H1 (cell line): ENCODE measurements at regions not wholly inside any gene's neighbourhood (a gene's known extent, or its start where the extent isn't known, plus 50 kb on each side); places are given as distances from the start of the nearest gene placed in this dataset.

Experiments
- CTCF ChIA-PET: fragments of 300-600 bp; sonication (Branson Sonifier 250); formaldehyde crosslinking; loops from one replicate; lab custom pipeline; 2021; ENCODE audit not compliant: partially characterized antibody; lab: Charles Lee
- POLR2A ChIA-PET: fragments of 300-600 bp; sonication (Branson Sonifier 250); formaldehyde crosslinking; loops from one replicate; lab custom pipeline; 2021; ENCODE audit warnings: inconsistent platforms; ENCODE audit not compliant: partially characterized antibody; lab: Charles Lee
- DNase-seq, 2 experiments: peaks; one replicate each; pipeline versions ENCODE4 v3.0.0 to v3.0.0-alpha.2; 2010 to 2022; ENCODE audit warnings: low spot score in 2 of 2, low read depth in 1 of 2, mixed read lengths in 1 of 2
- FAIRE-seq: peaks from 2 replicates; lab custom pipeline; 2011; peaks lifted over from hg19 to GRCh38; lab: Jason Lieb, UNC
- H2AFZ ChIP-seq: 2 replicates; pipeline ENCODE4 v1.8.1; 2012; ENCODE audit warnings: low read length, inconsistent platforms
- H2AK5ac ChIP-seq: 2 replicates; pipeline ENCODE4 v1.6.1; 2013; ENCODE audit warnings: low read depth, low read length
- H2BK120ac ChIP-seq: replicated peaks from 2 replicates; pipeline ENCODE3; 2013; ENCODE audit warnings: low read depth, low read length, inconsistent platforms
- H2BK12ac ChIP-seq: 2 replicates; pipeline ENCODE4 v1.6.1; 2013; ENCODE audit warnings: low read depth, low read length
- H2BK15ac ChIP-seq: 2 replicates; pipeline ENCODE4 v1.6.1; 2013; ENCODE audit warnings: low read length
- H2BK20ac ChIP-seq: 2 replicates; pipeline ENCODE4 v1.6.1; 2013; ENCODE audit warnings: low read length
- H2BK5ac ChIP-seq: 2 replicates; pipeline ENCODE4 v1.6.1; 2013; ENCODE audit warnings: low read depth, low read length
- H3K14ac ChIP-seq: 2 replicates; pipeline ENCODE4 v1.6.1; 2013; ENCODE audit warnings: inconsistent platforms; ENCODE audit not compliant: insufficient read length
- H3K18ac ChIP-seq: 2 replicates; pipeline ENCODE4 v1.6.1; 2013; ENCODE audit warnings: low read length; ENCODE audit errors: extremely low read depth
- H3K23ac ChIP-seq: 2 replicates; pipeline ENCODE4 v1.6.1; 2013; ENCODE audit warnings: inconsistent platforms; ENCODE audit not compliant: insufficient read length
- H3K23me2 ChIP-seq: 2 replicates; pipeline ENCODE4 v1.6.1; 2013; ENCODE audit warnings: low read depth, low read length
- H3K27ac ChIP-seq: 2 replicates; pipeline ENCODE4 v1.6.1; 2011; ENCODE audit warnings: low read depth, low read length, inconsistent platforms
- H3K27me3 ChIP-seq, 4 experiments: replicated peaks in 1 of 4; 1 replicate in 1 of 4; 2 replicates in 3 of 4; pipeline versions ENCODE4 v1.6.1 to v1.8.1; 2011 to 2013; ENCODE audit warnings: low read length in 3 of 4, mild to moderate bottlenecking in 3 of 4, inconsistent platforms in 2 of 4, mixed read lengths in 2 of 4, moderate library complexity in 1 of 4; ENCODE audit not compliant: control insufficient read depth in 3 of 4, insufficient read depth in 3 of 4; ENCODE audit errors: extremely low read depth in 1 of 4
- H3K36me3 ChIP-seq, 4 experiments: 2 replicates each; pipeline versions ENCODE4 v1.6.1 to v1.8.1; 2011 to 2013; ENCODE audit warnings: mild to moderate bottlenecking in 4 of 4, low read length in 3 of 4, moderate library complexity in 2 of 4, control low read depth in 1 of 4, inconsistent platforms in 1 of 4; ENCODE audit not compliant: insufficient read depth in 4 of 4, control insufficient read depth in 2 of 4
- H3K4ac ChIP-seq: replicated peaks from 2 replicates; pipeline ENCODE3; 2013; ENCODE audit warnings: low read length, low read depth, mixed read lengths, inconsistent platforms; ENCODE audit not compliant: insufficient read length
- H3K4me1 ChIP-seq, 4 experiments: replicated peaks in 1 of 4; 1 replicate in 1 of 4; 2 replicates in 3 of 4; pipeline versions ENCODE4 v1.6.1 to v1.8.1; 2011 to 2013; ENCODE audit warnings: low read length in 3 of 4, inconsistent platforms in 2 of 4, mixed read lengths in 1 of 4; ENCODE audit not compliant: insufficient read depth in 4 of 4, control insufficient read depth in 3 of 4
- H3K4me2 ChIP-seq, 2 experiments: 2 replicates each; pipeline versions ENCODE4 v1.6.1 to v1.8.1; 2011 to 2013; ENCODE audit warnings: low read depth in 2 of 2, low read length in 2 of 2, control low read depth in 1 of 2, inconsistent platforms in 1 of 2, mild to moderate bottlenecking in 1 of 2; ENCODE audit not compliant: insufficient read depth in 1 of 2
- H3K4me3 ChIP-seq, 4 experiments: fragments of 200-600, 300-600 bp in 1 of 4; sonication (generic), shearing (Covaris generic), sonication (Bioruptor Twin) in 1 of 4; 2 replicates each; pipeline versions ENCODE4 v1.5.1 to v1.8.1; 2011 to 2016; ENCODE audit warnings: low read length in 4 of 4, low read depth in 3 of 4, control low read depth in 2 of 4, inconsistent platforms in 2 of 4, mild to moderate bottlenecking in 2 of 4, mixed read lengths in 1 of 4, moderate library complexity in 1 of 4; ENCODE audit not compliant: insufficient read depth in 2 of 4; ENCODE audit errors: extremely low read depth in 1 of 4
- H3K56ac ChIP-seq: replicated peaks from 2 replicates; pipeline ENCODE3; 2013; ENCODE audit warnings: low read depth, mild to moderate bottlenecking, mixed read lengths, low read length, inconsistent platforms; ENCODE audit not compliant: insufficient read length
- H3K79me1 ChIP-seq: 2 replicates; pipeline ENCODE4 v1.6.1; 2013; ENCODE audit warnings: low read depth, low read length, control low read depth
- H3K79me2 ChIP-seq, 2 experiments: 2 replicates each; pipeline versions ENCODE4 v1.6.1 to v1.8.1; 2012 to 2013; ENCODE audit warnings: low read length in 2 of 2, mild to moderate bottlenecking in 2 of 2, inconsistent platforms in 1 of 2; ENCODE audit not compliant: insufficient read depth in 2 of 2, control insufficient read depth in 1 of 2
- H3K9ac ChIP-seq, 4 experiments: replicated peaks in 1 of 4; 1 replicate in 1 of 4; 2 replicates in 3 of 4; pipeline versions ENCODE4 v1.6.1 to v1.8.1; 2011 to 2013; ENCODE audit warnings: low read depth in 3 of 4, low read length in 3 of 4, control low read depth in 2 of 4, mild to moderate bottlenecking in 2 of 4, moderate library complexity in 2 of 4, inconsistent platforms in 1 of 4; ENCODE audit errors: extremely low read depth in 1 of 4
- H3K9me3 ChIP-seq, 2 experiments: 2 replicates each; pipeline versions ENCODE4 v1.6.1 to v1.8.1; 2012 to 2013; ENCODE audit warnings: mild to moderate bottlenecking in 2 of 2, moderate library complexity in 2 of 2, control low read depth in 1 of 2, inconsistent platforms in 1 of 2, low read depth in 1 of 2, low read length in 1 of 2, mixed read lengths in 1 of 2; ENCODE audit not compliant: insufficient read depth in 2 of 2
- H4K20me1 ChIP-seq, 2 experiments: replicated peaks in 1 of 2; 2 replicates each; pipeline versions ENCODE3 to v1.8.1; 2011 to 2013; ENCODE audit warnings: inconsistent platforms in 2 of 2, low read length in 2 of 2, mild to moderate bottlenecking in 1 of 2; ENCODE audit not compliant: insufficient read depth in 2 of 2, control insufficient read depth in 1 of 2
- H4K5ac ChIP-seq: 2 replicates; pipeline ENCODE4 v1.6.1; 2013; ENCODE audit warnings: low read length, low read depth, mixed read lengths, inconsistent platforms; ENCODE audit not compliant: insufficient read length
- H4K8ac ChIP-seq: 2 replicates; pipeline ENCODE4 v1.8.0; 2013; ENCODE audit warnings: mild to moderate bottlenecking, moderate library complexity, low read length, inconsistent platforms; ENCODE audit not compliant: insufficient read depth; ENCODE audit errors: extremely low read depth
- H4K91ac ChIP-seq: replicated peaks from 2 replicates; pipeline ENCODE3; 2013; ENCODE audit warnings: low read length, mixed read lengths, inconsistent platforms; ENCODE audit not compliant: insufficient read length
- CBX8 ChIP-seq: fragments of 300-800, 300-1000 bp; sonication (generic); IDR thresholded peaks from 2 replicates; pipeline ENCODE4 v1.7.1; 2016; ENCODE audit warnings: low read depth, low read length, borderline replicate concordance
- CEBPB ChIP-seq: IDR thresholded peaks from 2 replicates; pipeline ENCODE4 v1.6.1; 2012; ENCODE audit warnings: low read depth, low read length
- CTCF ChIP-seq, 3 experiments: IDR thresholded peaks; 1 replicate in 2 of 3; 2 replicates in 1 of 3; pipeline versions ENCODE4 v1.5.1 to v1.6.1; 2011; ENCODE audit warnings: low read length in 3 of 3, mild to moderate bottlenecking in 3 of 3, inconsistent platforms in 2 of 3, low read depth in 1 of 3, moderate library complexity in 1 of 3; ENCODE audit not compliant: insufficient read depth in 1 of 3; ENCODE audit errors: control extremely low read depth in 1 of 3
- EP300 ChIP-seq, 2 experiments: IDR thresholded peaks; 1 replicate in 1 of 2; 2 replicates in 1 of 2; pipeline ENCODE4 v1.6.1; 2011 to 2012; ENCODE audit warnings: low read depth in 2 of 2, low read length in 2 of 2, mild to moderate bottlenecking in 2 of 2, borderline replicate concordance in 1 of 2, inconsistent platforms in 1 of 2, moderate library complexity in 1 of 2
- FOSL1 ChIP-seq: IDR thresholded peaks from 2 replicates; pipeline ENCODE4 v1.6.1; 2011; ENCODE audit warnings: mild to moderate bottlenecking, low read depth, low read length, moderate library complexity; ENCODE audit not compliant: insufficient read depth
- MAFK ChIP-seq: IDR thresholded peaks from 2 replicates; pipeline ENCODE4 v1.6.1; 2012; ENCODE audit warnings: low read depth, mild to moderate bottlenecking, improper control_type of control experiment, low read length
- POLR2A ChIP-seq, 2 experiments: IDR thresholded peaks; 1 replicate in 1 of 2; 2 replicates in 1 of 2; pipeline ENCODE4 v1.6.1; 2011; ENCODE audit warnings: low read depth in 2 of 2, low read length in 2 of 2, mild to moderate bottlenecking in 2 of 2; ENCODE audit errors: control extremely low read depth in 1 of 2
- POU5F1 ChIP-seq: IDR thresholded peaks from 2 replicates; pipeline ENCODE4 v1.6.1; 2011; ENCODE audit warnings: low read depth, mild to moderate bottlenecking, low read length, moderate library complexity
- SIRT6 ChIP-seq: IDR thresholded peaks from one replicate; pipeline ENCODE4 v1.7.1; 2012; ENCODE audit warnings: low read length, inconsistent platforms
- SP1 ChIP-seq: IDR thresholded peaks from 2 replicates; pipeline ENCODE4 v1.6.1; 2011; ENCODE audit warnings: low read depth, low read length
- SP2 ChIP-seq: IDR thresholded peaks from 2 replicates; pipeline ENCODE4 v1.6.1; 2012; ENCODE audit warnings: mild to moderate bottlenecking, low read length, inconsistent platforms
- WGBS, 2 experiments: shearing (Covaris generic) in 1 of 2; methylation state at CpG; one replicate each; pipeline versions ENCODE4 v1.1.6 to v1.1.7; 2013 to 2015; ENCODE audit warnings: low lambda C conversion rate in 2 of 2, mixed read lengths in 2 of 2, inconsistent platforms in 1 of 2, low coverage in 1 of 2, missing lambda C conversion rate in 1 of 2; ENCODE audit not compliant: insufficient replicate concordance in 2 of 2, insufficient coverage in 1 of 2, insufficient read length in 1 of 2; ENCODE audit errors: extremely low coverage in 1 of 2, missing lambda C conversion rate in 1 of 2; 5-methylcytosine and 5-hydroxymethylcytosine counted together

- Histone ChIP-seq H3K23ac (no peak overlapping the region), H3K36me3 (no peaks in the 10 kb centered on the region; a peak in 2 of 8 replicates), H3K56ac (no peak overlapping the region), H3K27ac (no peak overlapping the region), H4K20me1 (no peaks in the 10 kb centered on the region), H2BK120ac (no peak overlapping the region), H4K5ac (no peak overlapping the region), H4K91ac (no peak overlapping the region), H2BK20ac (no peak overlapping the region), H2AK5ac (no peak overlapping the region), H2AFZ (no peak overlapping the region), H3K4ac (no peak overlapping the region), H3K14ac (no peak overlapping the region), H3K79me1 (no peaks in the 10 kb centered on the region), H3K9me3 (no peaks in the 10 kb centered on the region; a peak in 1 of 4 replicates), H3K4me3 (no peak overlapping the region), H2BK5ac (no peak overlapping the region), H3K79me2 (no peaks in the 10 kb centered on the region), H3K23me2 (no peaks in the 10 kb centered on the region), H3K18ac (no peak overlapping the region), H3K4me1 (peaks cover 2 to 15% (median 10%) of the 10 kb centered on the region in 4 experiments), H3K4me2 (no peak overlapping the region), H3K9ac (no peak overlapping the region), H2BK12ac (no peak overlapping the region), H3K27me3 (no peaks in the 10 kb centered on the region), H2BK15ac (no peak overlapping the region), H4K8ac (no peak overlapping the region)
- FAIRE-seq (no peak), DNase-seq (no peak)
- 95% methylated on average over 2 of the region's 2 CpGs; no CpG with 5 or more reads in 1 of the 2 experiments for WGBS, 2 experiments
- TF ChIP-seq POU5F1 (no peak), SIRT6 (no peak), SP2 (no peak), MAFK (no peak), CEBPB (no peak), SP1 (no peak), FOSL1 (no peak), EP300 (IDR thresholded peaks at IDR 0.05; ENCODE audit: borderline replicate concordance in 1 of 2, low read depth in 2 of 2, low read length in 2 of 2) (no peak), CBX8 (no peak), POLR2A (IDR thresholded peaks at IDR 0.05; ENCODE audit: control extremely low read depth in 1 of 2, low read depth in 2 of 2, low read length in 2 of 2) (no peak), CTCF (IDR thresholded peaks at IDR 0.05; ENCODE audit: control extremely low read depth in 1 of 3, insufficient read depth in 1 of 3, low read depth in 1 of 3, low read length in 3 of 3) (no peak)
- CTCF ChIA-PET = interaction anchor here (1.7 to 16.4 kb wide), 2 partner anchors 13 to 28 kb away, joined by 3 to 145 read pairs; no protein-coding TSS in a partner anchor
- POLR2A ChIA-PET = no interaction called here
Observed at GRCh38 chr17:34133350-34133749, 121.7 kb upstream of the CCL2 start.
